Memory B cell (primary cell): ENCODE measurements at regions not wholly inside any gene's neighbourhood (a gene's known extent, or its start where the extent isn't known, plus 50 kb on each side); places are given as distances from the start of the nearest gene placed in this dataset.

Source experiments
- ATAC-seq: fragments of 150-1000 bp; cut with Tn5 transposase; 2 replicates; pipeline ENCODE4 v1.10.0; 2021; ENCODE audit warnings: low read depth, mild to moderate bottlenecking, moderate library complexity
- DNase-seq, 2 donors: peaks; one replicate each; pipeline ENCODE4 v3.0.0; 2022; ENCODE audit warnings: low spot score in 2 of 2
- H3K27ac Mint-ChIP-seq: one replicate; pipeline ENCODE4 v1.8.0; 2022; ENCODE audit warnings: mild to moderate bottlenecking, moderate library complexity, mixed read lengths
- H3K27me3 Mint-ChIP-seq: one replicate; pipeline ENCODE4 v1.8.0; 2022; ENCODE audit warnings: mixed read lengths
- H3K36me3 Mint-ChIP-seq: one replicate; pipeline ENCODE4 v1.8.0; 2022; ENCODE audit warnings: mild to moderate bottlenecking, mixed read lengths
- H3K4me1 Mint-ChIP-seq: one replicate; pipeline ENCODE4 v1.8.0; 2022; ENCODE audit warnings: mixed read lengths
- H3K4me3 Mint-ChIP-seq: one replicate; pipeline ENCODE4 v1.8.0; 2022; ENCODE audit warnings: mild to moderate bottlenecking, moderate library complexity, mixed read lengths
- H3K9me3 Mint-ChIP-seq: one replicate; pipeline ENCODE4 v1.8.0; 2022; ENCODE audit warnings: mixed read lengths

DNA sequence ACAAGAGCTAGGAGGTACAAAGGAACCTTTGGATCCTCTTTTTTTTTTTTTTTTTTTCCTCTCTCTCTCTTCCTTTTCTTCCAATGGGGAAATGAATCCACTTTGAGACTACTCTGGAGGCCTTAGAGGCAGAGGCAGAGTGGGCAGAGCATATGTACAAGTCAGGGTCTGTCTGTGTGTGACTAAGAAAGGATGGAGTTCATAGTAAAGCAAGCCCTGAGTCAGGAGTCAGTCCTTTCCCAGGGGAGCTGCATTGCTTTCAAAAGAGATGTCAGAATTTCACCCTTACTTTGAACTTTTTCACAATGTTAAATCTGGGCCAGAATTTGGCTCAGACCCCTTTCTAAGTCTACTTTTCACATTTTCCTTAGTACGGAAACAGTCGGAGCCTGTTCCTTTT, 792.4 kb upstream of the C9orf72 start:
- Mint-ChIP-seq H3K27me3 (no peaks in the 10 kb centered on the region), H3K4me3 (no peak overlapping the region), H3K4me1 (no peaks in the 10 kb centered on the region), H3K27ac (no peak overlapping the region), H3K9me3 (peaks cover 7% of the 10 kb centered on the region), H3K36me3 (no peaks in the 10 kb centered on the region)
- ATAC-seq (no peak), DNase-seq (no peak)

DNA sequence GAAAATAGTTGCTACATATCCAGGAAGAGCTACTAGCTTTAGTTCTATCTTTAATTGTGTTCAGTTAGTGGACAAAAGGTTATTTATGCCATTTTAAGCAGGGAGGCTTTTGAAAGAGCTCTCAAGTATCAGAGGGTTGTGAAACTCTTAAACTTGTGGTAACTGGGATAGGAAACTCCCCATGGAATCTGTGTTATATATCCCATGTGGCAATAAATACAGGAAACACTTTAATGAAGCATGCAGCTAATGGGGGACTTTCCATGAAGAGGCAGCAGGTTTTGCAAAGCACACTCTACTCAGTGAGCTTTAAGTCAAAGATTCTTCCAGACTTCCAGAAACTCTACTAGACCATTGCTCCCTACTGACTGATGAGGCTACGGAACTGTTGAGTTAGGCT, 805.0 kb upstream of the C9orf72 start:
- Mint-ChIP-seq H3K27me3 (no peaks in the 10 kb centered on the region), H3K4me3 (no peak overlapping the region), H3K27ac (no peak overlapping the region), H3K36me3 (no peaks in the 10 kb centered on the region), H3K9me3 (peaks cover 3% of the 10 kb centered on the region), H3K4me1 (no peaks in the 10 kb centered on the region)
- no peak for ATAC-seq
- DNase-seq = no peak

DNA sequence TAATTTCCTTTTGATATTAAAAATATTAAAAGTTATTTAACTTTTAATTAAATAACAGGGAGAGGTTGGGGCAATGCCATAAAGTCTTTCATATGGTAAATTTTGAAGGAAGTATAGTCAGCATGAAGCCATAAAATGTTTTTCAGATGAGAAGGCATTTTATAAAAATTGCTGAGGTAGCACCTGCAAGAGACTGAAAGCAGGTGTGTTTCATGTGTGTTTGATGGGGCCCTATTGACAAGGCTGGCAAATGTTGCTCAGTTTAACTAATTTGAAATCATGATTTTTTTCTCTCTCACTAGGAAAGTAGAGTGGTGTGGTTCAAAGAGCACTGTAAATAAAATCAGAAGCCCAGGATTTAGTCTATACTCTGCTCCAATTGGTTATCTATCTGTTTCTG, 805.8 kb upstream of the C9orf72 start:
- H3K27ac Mint-ChIP-seq = no peak overlapping the region
- H3K4me1 Mint-ChIP-seq = no peaks in the 10 kb centered on the region
- no peak for ATAC-seq
- no peaks in the 10 kb centered on the region for H3K36me3 Mint-ChIP-seq
- H3K4me3 Mint-ChIP-seq = no peak overlapping the region
- no peak for DNase-seq
- peaks cover 3% of the 10 kb centered on the region for H3K9me3 Mint-ChIP-seq
- no peaks in the 10 kb centered on the region for H3K27me3 Mint-ChIP-seq

- Mint-ChIP-seq H3K4me3 (no peak overlapping the region), H3K27me3 (no peaks in the 10 kb centered on the region), H3K36me3 (no peaks in the 10 kb centered on the region), H3K27ac (no peak overlapping the region), H3K4me1 (no peaks in the 10 kb centered on the region), H3K9me3 (peaks cover 4% of the 10 kb centered on the region)
- DNase-seq (no peak), ATAC-seq (no peak)
Measured at GRCh38 chr9:28389411-28389810, 816.1 kb upstream of the C9orf72 start.

DNA sequence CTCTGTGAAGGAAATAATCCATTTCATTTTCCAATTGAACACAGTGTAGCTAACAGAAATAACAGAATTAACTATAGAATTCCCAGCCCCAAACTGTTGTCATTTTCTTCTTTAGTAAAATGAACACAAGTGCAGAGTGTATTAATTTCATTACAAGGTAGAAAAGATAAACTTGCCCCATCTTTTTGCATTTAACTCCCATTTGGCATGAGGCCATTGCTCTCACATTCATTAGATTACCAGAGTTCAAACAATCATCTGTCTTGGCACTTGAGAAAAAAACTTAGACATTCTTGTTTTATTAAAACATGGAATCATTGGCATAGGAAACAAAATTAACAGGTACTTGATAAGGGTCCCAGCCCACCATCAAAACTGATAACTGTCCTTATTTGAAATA, 821.5 kb upstream of the C9orf72 start:
- H3K9me3 Mint-ChIP-seq = no peaks in the 10 kb centered on the region
- no peak overlapping the region for H3K27ac Mint-ChIP-seq
- no peaks in the 10 kb centered on the region for H3K4me1 Mint-ChIP-seq
- ATAC-seq (no peak), DNase-seq (no peak)
- H3K27me3 Mint-ChIP-seq = no peaks in the 10 kb centered on the region
- H3K4me3 Mint-ChIP-seq = no peak overlapping the region
- H3K36me3 Mint-ChIP-seq = no peaks in the 10 kb centered on the region

DNA sequence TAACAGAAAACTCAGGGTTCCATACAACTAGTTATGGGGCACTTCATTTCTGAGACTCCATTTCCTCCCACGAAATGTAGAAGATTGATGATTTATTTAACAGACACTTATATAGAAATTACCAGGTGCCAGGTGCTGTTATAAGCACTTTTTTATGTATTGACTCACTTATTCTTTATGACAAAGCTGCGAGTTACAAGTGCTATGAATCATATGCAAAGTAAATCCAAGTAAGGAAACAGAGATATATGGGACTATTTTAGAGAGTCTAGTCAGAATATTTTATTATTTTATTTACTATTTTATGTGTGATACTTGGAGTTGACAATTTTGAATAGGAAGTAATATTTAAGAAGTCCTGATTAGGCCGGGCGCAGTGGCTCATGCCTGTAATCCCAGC, 822.8 kb upstream of the C9orf72 start:
- no peaks in the 10 kb centered on the region for H3K9me3 Mint-ChIP-seq
- no peak for ATAC-seq
- H3K27me3 Mint-ChIP-seq = no peaks in the 10 kb centered on the region
- no peak for DNase-seq
- no peaks in the 10 kb centered on the region for H3K4me1 Mint-ChIP-seq
- no peak overlapping the region for H3K27ac Mint-ChIP-seq
- H3K36me3 Mint-ChIP-seq = no peaks in the 10 kb centered on the region
- no peak overlapping the region for H3K4me3 Mint-ChIP-seq

DNA sequence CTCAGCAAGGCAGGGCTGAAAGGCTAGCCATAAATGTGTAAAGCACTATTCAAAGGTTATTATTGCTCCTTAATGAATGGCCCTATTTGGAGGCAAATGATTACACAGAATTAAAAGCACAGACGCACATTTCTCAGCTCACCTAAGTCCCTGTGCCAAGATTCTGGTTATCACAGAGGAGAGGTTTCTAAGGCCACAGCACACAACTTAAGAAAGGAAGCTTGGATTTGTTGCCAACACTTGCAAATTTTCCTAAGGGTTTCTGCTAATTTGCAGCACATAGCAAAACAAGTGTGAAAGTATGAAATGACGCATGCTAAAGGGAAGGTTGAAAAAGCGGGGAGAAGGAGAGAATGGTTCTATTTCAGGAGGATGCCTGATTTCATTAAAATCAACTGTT, 834.1 kb upstream of the C9orf72 start:
- Mint-ChIP-seq H3K27ac (no peak overlapping the region), H3K27me3 (no peaks in the 10 kb centered on the region), H3K36me3 (no peaks in the 10 kb centered on the region), H3K4me1 (no peaks in the 10 kb centered on the region), H3K4me3 (no peak overlapping the region), H3K9me3 (no peaks in the 10 kb centered on the region)
- no peak for DNase-seq
- no peak for ATAC-seq

DNA sequence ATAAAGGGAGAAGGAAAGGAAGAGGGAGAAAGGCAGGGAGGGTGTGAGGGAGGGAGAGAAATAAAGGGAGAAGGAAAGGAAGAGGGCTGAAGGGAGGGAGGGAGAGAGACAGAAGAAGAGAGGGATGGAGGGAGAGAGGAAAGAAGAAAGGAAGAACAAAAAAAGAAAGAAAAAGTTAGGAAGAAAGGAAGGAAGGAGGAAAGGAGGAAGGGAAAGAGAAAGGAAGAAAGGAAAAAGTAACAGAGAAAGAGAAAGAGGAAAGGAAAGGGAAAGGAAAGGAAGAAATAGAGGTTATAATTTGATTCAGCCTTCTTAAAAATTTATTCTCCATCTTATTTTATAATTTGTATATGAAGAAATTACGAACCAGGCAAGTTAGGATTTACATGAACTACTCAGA, 836.6 kb upstream of the C9orf72 start:
- ATAC-seq (no peak), DNase-seq (no peak)
- no peak overlapping the region for H3K4me3 Mint-ChIP-seq
- no peaks in the 10 kb centered on the region for H3K27me3 Mint-ChIP-seq
- no peaks in the 10 kb centered on the region for H3K9me3 Mint-ChIP-seq
- no peak overlapping the region for H3K27ac Mint-ChIP-seq
- H3K4me1 Mint-ChIP-seq = no peaks in the 10 kb centered on the region
- H3K36me3 Mint-ChIP-seq = no peaks in the 10 kb centered on the region

DNA sequence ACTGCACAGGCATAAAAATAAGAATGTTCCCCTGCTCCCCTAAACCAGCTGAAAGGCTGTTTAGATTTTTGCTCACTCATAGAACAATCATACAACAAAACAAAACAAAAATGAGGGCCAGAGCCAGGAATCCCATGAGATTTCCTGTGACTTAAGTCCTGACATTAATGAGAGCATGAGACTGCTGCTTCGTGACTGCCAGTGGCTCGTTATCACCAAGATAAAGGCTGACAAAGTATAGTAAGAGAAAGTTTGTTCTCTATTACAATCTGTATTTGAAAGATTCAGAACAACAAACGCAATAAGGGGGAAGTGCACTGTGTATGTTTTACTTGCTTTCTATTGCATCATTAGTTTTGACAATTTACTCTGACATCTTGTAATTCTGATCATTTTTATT, 837.1 kb upstream of the C9orf72 start:
- Mint-ChIP-seq H3K27me3 (no peaks in the 10 kb centered on the region), H3K36me3 (no peaks in the 10 kb centered on the region), H3K27ac (no peak overlapping the region), H3K9me3 (no peaks in the 10 kb centered on the region), H3K4me3 (no peak overlapping the region), H3K4me1 (no peaks in the 10 kb centered on the region)
- DNase-seq = no peak
- no peak for ATAC-seq

- Mint-ChIP-seq H3K4me1 (no peaks in the 10 kb centered on the region), H3K36me3 (no peaks in the 10 kb centered on the region), H3K9me3 (no peaks in the 10 kb centered on the region), H3K4me3 (no peak overlapping the region), H3K27ac (no peak overlapping the region), H3K27me3 (no peaks in the 10 kb centered on the region)
- DNase-seq (no peak), ATAC-seq (no peak)
Measured at GRCh38 chr9:28413471-28413870, 840.2 kb upstream of the C9orf72 start.

GRCh38 chr9:28423255-28423654, 850.0 kb upstream of the C9orf72 start:
- Mint-ChIP-seq H3K4me1 (no peaks in the 10 kb centered on the region), H3K4me3 (no peak overlapping the region), H3K36me3 (no peaks in the 10 kb centered on the region), H3K27me3 (no peaks in the 10 kb centered on the region), H3K27ac (no peak overlapping the region), H3K9me3 (peaks cover 4% of the 10 kb centered on the region)
- no peak for DNase-seq
- ATAC-seq = no peak

DNA sequence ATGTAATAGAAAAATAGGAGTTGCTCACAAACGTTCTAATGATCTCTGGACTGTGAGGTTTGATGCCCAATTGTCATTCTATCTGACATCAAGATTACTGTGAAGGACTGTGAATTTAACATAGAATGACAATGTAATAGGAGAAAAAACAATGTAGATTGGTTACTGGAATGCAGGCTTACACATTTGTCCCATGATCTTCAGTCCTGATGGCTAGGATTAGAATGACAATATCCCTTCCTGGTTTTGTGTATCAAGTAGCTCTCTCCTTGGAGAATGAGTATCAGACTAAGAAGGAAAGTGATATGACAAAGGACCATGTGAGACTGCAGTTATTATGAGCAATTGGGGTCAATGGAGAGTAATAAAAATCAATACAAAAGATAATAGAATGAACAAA, 862.2 kb upstream of the C9orf72 start:
- Mint-ChIP-seq H3K4me3 (no peak overlapping the region), H3K36me3 (no peaks in the 10 kb centered on the region), H3K27me3 (no peaks in the 10 kb centered on the region), H3K4me1 (no peaks in the 10 kb centered on the region), H3K27ac (no peak overlapping the region), H3K9me3 (peaks cover 8% of the 10 kb centered on the region)
- DNase-seq (no peak), ATAC-seq (no peak)

DNA sequence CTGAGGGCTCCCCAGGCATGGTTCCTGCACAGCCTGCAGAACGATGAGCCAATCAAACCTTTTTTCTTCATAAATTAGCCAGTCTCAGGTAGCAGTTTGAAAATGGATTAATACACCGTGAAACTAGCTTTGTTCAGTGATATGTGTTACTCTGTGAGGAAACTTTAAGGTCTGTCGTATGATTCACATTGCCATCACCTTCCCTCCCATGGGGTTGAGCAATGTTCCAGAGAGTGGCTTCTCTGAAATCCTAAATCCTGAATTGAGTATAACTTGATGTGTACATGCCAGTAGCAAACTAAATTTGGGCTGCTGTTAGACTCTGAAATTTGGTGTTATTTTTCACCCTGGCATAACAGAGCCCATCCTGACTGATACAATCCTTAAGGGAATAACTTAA, 866.4 kb upstream of the C9orf72 start:
- DNase-seq = no peak
- Mint-ChIP-seq H3K9me3 (peaks cover 5% of the 10 kb centered on the region), H3K27me3 (no peaks in the 10 kb centered on the region), H3K36me3 (no peaks in the 10 kb centered on the region), H3K27ac (no peak overlapping the region), H3K4me1 (no peaks in the 10 kb centered on the region), H3K4me3 (no peak overlapping the region)
- ATAC-seq = no peak

GRCh38 chr9:28443461-28443860, 870.2 kb upstream of the C9orf72 start:
- Mint-ChIP-seq H3K4me3 (no peak overlapping the region), H3K36me3 (no peaks in the 10 kb centered on the region), H3K9me3 (no peaks in the 10 kb centered on the region), H3K27ac (no peak overlapping the region), H3K4me1 (no peaks in the 10 kb centered on the region), H3K27me3 (no peaks in the 10 kb centered on the region)
- ATAC-seq (no peak), DNase-seq (no peak)

GRCh38 chr9:28444637-28445036, 871.4 kb upstream of the C9orf72 start:
- Mint-ChIP-seq H3K4me3 (no peak overlapping the region), H3K9me3 (no peaks in the 10 kb centered on the region), H3K27ac (no peak overlapping the region), H3K27me3 (no peaks in the 10 kb centered on the region), H3K4me1 (no peaks in the 10 kb centered on the region), H3K36me3 (no peaks in the 10 kb centered on the region)
- ATAC-seq = no peak
- no peak for DNase-seq

DNA sequence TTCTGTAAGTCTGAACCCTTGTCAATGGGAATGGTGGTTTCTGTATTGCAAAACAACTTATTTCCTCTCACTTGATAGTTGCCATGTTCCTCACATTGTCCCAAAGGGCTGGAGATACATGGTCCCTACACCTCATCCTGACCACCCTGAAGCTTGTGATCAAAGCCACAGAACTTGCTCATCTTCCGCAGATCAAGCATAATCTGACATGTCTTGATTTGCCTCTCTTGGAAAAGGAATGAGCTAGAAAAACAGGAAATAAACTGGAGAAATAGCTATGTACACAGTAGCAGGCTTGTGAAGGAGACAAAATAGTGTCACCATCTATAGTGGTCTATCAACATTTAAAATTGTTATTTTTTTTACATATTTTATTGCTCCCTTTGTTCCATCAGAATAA, 871.9 kb upstream of the C9orf72 start:
- no peak for ATAC-seq
- no peak overlapping the region for H3K27ac Mint-ChIP-seq
- no peak overlapping the region for H3K4me3 Mint-ChIP-seq
- DNase-seq = no peak
- H3K9me3 Mint-ChIP-seq = no peaks in the 10 kb centered on the region
- H3K27me3 Mint-ChIP-seq = no peaks in the 10 kb centered on the region
- no peaks in the 10 kb centered on the region for H3K36me3 Mint-ChIP-seq
- no peaks in the 10 kb centered on the region for H3K4me1 Mint-ChIP-seq
